Thyroid gland (tissue), 4 donors: ENCODE measurements at regions not wholly inside any gene's neighbourhood (a gene's known extent, or its start where the extent isn't known, plus 50 kb on each side); places are given as distances from the start of the nearest gene placed in this dataset.

Experiments used
- DNase-seq, 2 donors: peaks; one replicate each; pipeline ENCODE4 v3.0.0-alpha.2; 2019
- H3K27ac ChIP-seq, 3 donors: fragments of 200-600 bp; sonication (generic); 1 replicate in 2 of 3; 2 replicates in 1 of 3; pipeline ENCODE4 v1.5.1; 2016 to 2019; ENCODE audit warnings: mild to moderate bottlenecking in 1 of 3, moderate library complexity in 1 of 3
- H3K27me3 ChIP-seq: fragments of 200-600 bp; sonication (generic); one replicate; pipeline ENCODE4 v1.5.1; 2019
- H3K36me3 ChIP-seq, 2 donors: fragments of 200-600 bp; sonication (generic); one replicate each; pipeline ENCODE4 v1.5.1; 2016 to 2019
- H3K4me1 ChIP-seq, 2 donors: fragments of 200-600 bp; sonication (generic); one replicate each; pipeline ENCODE4 v1.5.1; 2017 to 2019
- H3K4me3 ChIP-seq, 3 donors: fragments of 200-600 bp; sonication (generic); replicated peaks in 1 of 3; 1 replicate in 2 of 3; 2 replicates in 1 of 3; pipeline ENCODE4 v1.5.1; 2016; ENCODE audit warnings: mild to moderate bottlenecking in 1 of 3
- H3K9me3 ChIP-seq: fragments of 200-600 bp; sonication (generic); one replicate; pipeline ENCODE4 v1.5.1; 2017
- CTCF ChIP-seq, 6 experiments: fragments of 200-600 bp in 3 of 6; fragments of 450-650 bp in 3 of 6; sonication (generic) in 3 of 6; IDR thresholded peaks; one replicate each; pipeline ENCODE4 v1.5.1; 2016 to 2019; ENCODE audit warnings: antibody characterized with exemption in 6 of 6, mild to moderate bottlenecking in 2 of 6, inconsistent platforms in 1 of 6, moderate library complexity in 1 of 6
- POLR2A ChIP-seq, 2 donors: fragments of 450-650 bp; IDR thresholded peaks; one replicate each; pipeline ENCODE4 v1.6.1; 2017; ENCODE audit warnings: antibody characterized with exemption in 2 of 2, mild to moderate bottlenecking in 2 of 2, moderate library complexity in 1 of 2
- WGBS, 2 donors: methylation state at CpG; one replicate each; pipeline ENCODE4 v1.1.5; 2017; 5-methylcytosine and 5-hydroxymethylcytosine counted together
- intact Hi-C: fragments of 100-400 bp; cut with DNase I; formaldehyde crosslinking; loops from one replicate; pipeline ENCODE4 v1.15.1; 2023

DNA sequence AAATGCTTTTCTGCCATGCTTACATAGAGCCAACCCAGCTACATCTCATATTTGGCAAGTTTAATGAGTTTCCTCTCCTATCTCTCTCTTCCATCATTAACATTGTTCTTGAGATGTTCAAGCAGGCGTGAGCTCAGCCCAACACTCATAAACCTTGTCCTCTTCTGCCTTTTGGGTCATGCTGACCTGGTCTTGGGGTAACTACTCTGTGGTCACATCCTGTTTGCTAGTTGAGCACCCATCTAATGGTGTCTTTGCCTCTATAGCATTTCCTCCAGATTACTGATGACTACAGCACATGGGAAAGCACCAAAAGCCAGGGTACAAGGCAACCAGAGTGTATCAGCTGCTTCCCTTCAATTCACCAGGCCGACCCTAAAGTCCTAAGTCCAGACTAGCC, 366.9 kb upstream of the HNRNPA3 start:
- no peak for DNase-seq
- Histone ChIP-seq H3K9me3 (no peaks in the 10 kb centered on the region), H3K27ac (no peak overlapping the region), H3K4me1 (no peaks in the 10 kb centered on the region), H3K36me3 (no peaks in the 10 kb centered on the region), H3K27me3 (no peaks in the 10 kb centered on the region), H3K4me3 (no peak overlapping the region)
- TF ChIP-seq POLR2A (IDR thresholded peaks at IDR 0.05) (no peak), CTCF (IDR thresholded peaks at IDR 0.05) (no peak)
- WGBS, 2 donors = 81 to 90% methylated on average over 2 of the region's 2 CpGs
- intact Hi-C loops = no loop called here

GRCh38 chr2:176847575-176847974, 365.0 kb upstream of the HNRNPA3 start:
- Histone ChIP-seq H3K4me3 (no peak overlapping the region), H3K36me3 (no peaks in the 10 kb centered on the region), H3K9me3 (no peaks in the 10 kb centered on the region), H3K27me3 (no peaks in the 10 kb centered on the region), H3K4me1 (no peaks in the 10 kb centered on the region), H3K27ac (no peak overlapping the region)
- no peak for TF ChIP-seq CTCF (IDR thresholded peaks at IDR 0.05)
- no peak for TF ChIP-seq POLR2A (IDR thresholded peaks at IDR 0.05)
- no peak for DNase-seq
- 88 to 89% methylated on average over 4 of the region's 4 CpGs for WGBS, 2 donors
- intact Hi-C loops = no loop called here

DNA sequence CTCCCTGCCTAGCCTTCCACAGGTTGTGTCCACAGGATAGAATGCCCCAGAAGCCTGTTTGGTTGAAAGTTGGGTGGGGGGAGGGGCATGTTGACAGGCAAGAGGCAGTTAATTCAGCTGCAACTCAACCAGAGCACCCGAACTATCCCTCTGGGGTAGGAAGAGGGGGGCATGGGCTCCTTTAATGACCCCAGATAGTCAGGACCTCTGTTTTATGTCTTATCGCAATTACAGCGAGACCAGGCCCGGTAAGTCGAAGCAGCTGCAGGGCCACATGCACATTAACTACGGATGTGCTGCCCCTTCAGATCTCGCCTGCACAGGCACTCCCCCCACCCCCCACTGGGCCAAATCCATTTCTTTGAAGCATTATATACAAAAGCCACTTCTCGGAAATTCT, 363.8 kb upstream of the HNRNPA3 start:
- DNase-seq = no peak
- no peak overlapping the region for H3K4me3 ChIP-seq
- no peak overlapping the region for H3K27ac ChIP-seq
- H3K4me1 ChIP-seq = no peaks in the 10 kb centered on the region
- WGBS, 2 donors = 84 to 87% methylated on average over 8 of the region's 8 CpGs
- TF ChIP-seq CTCF (IDR thresholded peaks at IDR 0.05) = no peak
- no peak for TF ChIP-seq POLR2A (IDR thresholded peaks at IDR 0.05)
- H3K9me3 ChIP-seq = no peaks in the 10 kb centered on the region
- H3K36me3 ChIP-seq = no peaks in the 10 kb centered on the region
- intact Hi-C loops = no loop called here
- no peaks in the 10 kb centered on the region for H3K27me3 ChIP-seq

DNA sequence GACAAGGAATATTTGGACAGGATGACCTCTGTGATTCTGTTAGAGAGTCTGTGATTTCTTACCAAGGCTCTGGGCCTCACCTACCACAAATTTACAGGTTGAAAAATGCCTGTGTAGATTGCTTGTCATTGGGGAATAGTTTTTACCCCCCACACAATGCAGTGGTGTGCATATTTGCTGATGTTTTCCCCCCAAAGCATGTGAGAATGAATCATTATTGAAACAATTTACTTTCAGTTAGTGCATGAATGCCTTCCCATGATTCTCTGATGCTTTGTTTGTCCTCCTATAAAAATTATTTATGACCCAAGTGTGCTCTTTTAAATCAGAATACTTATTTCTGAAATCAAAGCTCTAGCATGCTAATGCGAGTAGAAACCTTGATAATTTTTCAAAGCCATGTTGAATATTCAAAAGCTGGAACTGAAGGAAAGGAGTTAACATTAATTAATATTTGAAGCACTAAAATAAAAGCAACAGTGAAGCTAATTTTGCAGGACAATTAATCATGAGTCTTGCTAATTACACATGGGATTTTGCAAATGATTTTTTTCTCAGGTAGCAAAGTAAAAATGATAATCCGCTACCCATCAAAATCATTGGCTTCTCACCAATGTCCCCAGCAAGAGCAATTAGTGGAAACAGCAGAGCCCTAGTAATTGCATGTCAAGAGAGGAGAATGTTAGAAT, 361.2 kb upstream of the HNRNPA3 start:
- no peaks in the 10 kb centered on the region for H3K27me3 ChIP-seq
- no peak for DNase-seq
- intact Hi-C loops = no loop called here
- no peak overlapping the region for H3K27ac ChIP-seq
- H3K36me3 ChIP-seq = no peaks in the 10 kb centered on the region
- TF ChIP-seq CTCF (IDR thresholded peaks at IDR 0.05) (no peak), POLR2A (IDR thresholded peaks at IDR 0.05) (no peak)
- WGBS, 2 donors = 94 to 96% methylated on average over 2 of the region's 2 CpGs
- H3K4me3 ChIP-seq = no peak overlapping the region
- H3K9me3 ChIP-seq = no peaks in the 10 kb centered on the region
- no peaks in the 10 kb centered on the region for H3K4me1 ChIP-seq

DNA sequence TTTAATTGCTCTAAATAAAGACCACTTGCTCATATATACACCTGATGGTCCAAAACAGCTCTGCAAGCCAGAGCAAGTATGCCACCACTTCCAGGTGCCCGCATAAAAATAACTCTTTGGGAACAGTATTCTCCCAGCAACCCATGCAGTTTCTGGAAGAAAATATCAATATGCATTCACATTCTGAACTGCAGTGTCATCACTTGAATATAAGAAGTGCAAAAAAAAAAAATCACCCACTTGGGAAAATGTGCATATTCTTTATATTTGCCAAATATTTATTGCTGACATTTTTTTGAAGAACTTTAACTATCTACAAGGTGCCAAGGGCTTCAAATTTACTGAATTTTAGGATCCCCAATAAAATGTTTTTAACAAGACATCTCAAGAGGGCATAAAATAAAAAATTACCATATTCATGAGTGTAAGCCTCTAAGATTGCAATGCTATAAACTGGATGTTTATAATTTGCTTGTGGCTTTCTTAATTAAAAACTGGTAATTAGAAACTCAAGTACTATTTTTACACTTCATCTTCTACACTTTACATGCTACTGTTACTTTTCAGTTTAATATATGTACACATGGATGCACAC, 360.6 kb upstream of the HNRNPA3 start:
- Histone ChIP-seq H3K36me3 (no peaks in the 10 kb centered on the region), H3K4me3 (no peak overlapping the region), H3K9me3 (no peaks in the 10 kb centered on the region), H3K27ac (no peak overlapping the region), H3K4me1 (no peaks in the 10 kb centered on the region), H3K27me3 (no peaks in the 10 kb centered on the region)
- 97 to 98% methylated on average over 1 of the region's 1 CpG for WGBS, 2 donors
- intact Hi-C loops = no loop called here
- no peak for DNase-seq
- no peak for TF ChIP-seq CTCF (IDR thresholded peaks at IDR 0.05)
- TF ChIP-seq POLR2A (IDR thresholded peaks at IDR 0.05) = no peak
